Right cardiac atrium (tissue), 5 donors: ENCODE measurements at regions not wholly inside any gene's neighbourhood (a gene's known extent, or its start where the extent isn't known, plus 50 kb on each side); places are given as distances from the start of the nearest gene placed in this dataset.

Source experiments
- ATAC-seq, 2 donors: fragments of 200-7000 bp; cut with Tn5 transposase; one replicate each; pipeline versions ENCODE4 v1.8.0 to v1.9.1; 2020; ENCODE audit warnings: moderate library complexity in 2 of 2, mild to moderate bottlenecking in 1 of 2
- DNase-seq, 3 donors: peaks; one replicate each; pipeline ENCODE4 v3.0.0-alpha.2; 2020
- H3K27ac ChIP-seq: one replicate; pipeline ENCODE4 v1.5.1; 2013; ENCODE audit warnings: mild to moderate bottlenecking, low read length, control low read depth, moderate library complexity
- H3K27me3 ChIP-seq: one replicate; pipeline ENCODE4 v1.6.1; 2013; ENCODE audit not compliant: control insufficient read depth, insufficient read depth
- H3K4me1 ChIP-seq: one replicate; pipeline ENCODE4 v1.6.1; 2013; ENCODE audit warnings: low read length; ENCODE audit not compliant: control insufficient read depth, insufficient read depth
- H3K4me3 ChIP-seq: one replicate; pipeline ENCODE4 v1.5.1; 2013; ENCODE audit warnings: low read length, control low read depth
- H3K9me3 ChIP-seq: one replicate; pipeline ENCODE4 v1.6.1; 2013; ENCODE audit warnings: low read length; ENCODE audit not compliant: control insufficient read depth
- WGBS: extraction: QIAGEN DNeasy Blood & Tissue Kit; methylation state at CpG from one replicate; pipeline ENCODE4 v1.1.7; 2013; 5-methylcytosine and 5-hydroxymethylcytosine counted together
- intact Hi-C, 4 donors: fragments of 100-400 bp; cut with DNase I; formaldehyde crosslinking; loops; one replicate each; pipeline versions ENCODE4 v1.11.0 to v1.14.0; 2022 to 2023
- donor health status: healthy with polysubstance abuse.
- donor health status: DM: no; HTN: yes; CAD: no.
- donor health status: DM: no; HTN: no; CAD: no.
- donor health status: DM: no; HTN: yes; CAD: no; lungs with severe emphysema.
- donor health status: DM: yes; HTN: yes; CAD: no.

- 75% methylated on average over 1 of the region's 1 CpG for WGBS
- no peak for DNase-seq
- ATAC-seq, result no peak
- Histone ChIP-seq H3K27ac (no peak overlapping the region), H3K4me1 (no peaks in the 10 kb centered on the region), H3K9me3 (no peaks in the 10 kb centered on the region), H3K4me3 (no peak overlapping the region), H3K27me3 (no peaks in the 10 kb centered on the region)
- intact Hi-C loops, result no loop called here
Observed at GRCh38 chr5:89582768-89583339, 699.9 kb upstream of the MEF2C start.

DNA sequence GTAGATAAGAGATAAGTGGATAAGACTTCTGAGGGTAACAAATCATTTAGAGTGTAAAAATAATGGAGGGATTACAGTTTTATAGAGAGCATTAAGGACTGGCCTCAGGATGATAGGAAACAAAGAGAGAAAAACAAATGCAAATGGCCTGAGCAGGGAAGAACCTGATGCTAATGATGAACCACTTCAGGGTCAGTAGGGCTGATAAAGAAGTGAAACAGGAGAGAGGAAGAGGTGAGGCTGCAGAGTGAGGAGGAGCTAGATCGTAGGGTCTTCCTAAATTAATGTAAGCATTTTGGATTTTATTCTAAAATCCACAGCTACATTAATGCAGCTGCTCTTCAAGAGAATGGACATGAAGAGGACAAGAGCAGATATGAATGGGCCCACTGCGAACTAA is 698.0 kb upstream of the MEF2C start:
- Histone ChIP-seq H3K27ac (no peak overlapping the region), H3K4me3 (no peak overlapping the region), H3K9me3 (no peaks in the 10 kb centered on the region), H3K27me3 (no peaks in the 10 kb centered on the region), H3K4me1 (no peaks in the 10 kb centered on the region)
- intact Hi-C loops, result no loop called here
- DNase-seq (no peak), ATAC-seq (no peak)
- WGBS, result 93% methylated on average over 2 of the region's 2 CpGs

- intact Hi-C loops, result no loop called here
- Histone ChIP-seq H3K9me3 (no peaks in the 10 kb centered on the region), H3K4me1 (no peaks in the 10 kb centered on the region), H3K27me3 (no peaks in the 10 kb centered on the region), H3K27ac (no peak overlapping the region), H3K4me3 (no peak overlapping the region)
- DNase-seq, result no peak
- no peak for ATAC-seq
Observed at GRCh38 chr5:89575319-89575718, 692.3 kb upstream of the MEF2C start.

GRCh38 chr5:89573345-89573744 is 690.4 kb upstream of the MEF2C start:
- ATAC-seq (no peak), DNase-seq (no peak)
- no peaks in the 10 kb centered on the region for H3K9me3 ChIP-seq
- no peaks in the 10 kb centered on the region for H3K4me1 ChIP-seq
- H3K27ac ChIP-seq, result no peak overlapping the region
- intact Hi-C loops, result no loop called here
- WGBS, result 84% methylated on average over 4 of the region's 4 CpGs
- H3K4me3 ChIP-seq, result no peak overlapping the region
- H3K27me3 ChIP-seq, result no peaks in the 10 kb centered on the region

- no peaks in the 10 kb centered on the region for H3K4me1 ChIP-seq
- DNase-seq (no peak), ATAC-seq (no peak)
- intact Hi-C loops, result no loop called here
- H3K4me3 ChIP-seq, result no peak overlapping the region
- WGBS, result 24% methylated on average over 2 of the region's 2 CpGs
- no peaks in the 10 kb centered on the region for H3K9me3 ChIP-seq
- no peaks in the 10 kb centered on the region for H3K27me3 ChIP-seq
- no peak overlapping the region for H3K27ac ChIP-seq
Observed at GRCh38 chr5:89572696-89573095, 689.7 kb upstream of the MEF2C start.

DNA sequence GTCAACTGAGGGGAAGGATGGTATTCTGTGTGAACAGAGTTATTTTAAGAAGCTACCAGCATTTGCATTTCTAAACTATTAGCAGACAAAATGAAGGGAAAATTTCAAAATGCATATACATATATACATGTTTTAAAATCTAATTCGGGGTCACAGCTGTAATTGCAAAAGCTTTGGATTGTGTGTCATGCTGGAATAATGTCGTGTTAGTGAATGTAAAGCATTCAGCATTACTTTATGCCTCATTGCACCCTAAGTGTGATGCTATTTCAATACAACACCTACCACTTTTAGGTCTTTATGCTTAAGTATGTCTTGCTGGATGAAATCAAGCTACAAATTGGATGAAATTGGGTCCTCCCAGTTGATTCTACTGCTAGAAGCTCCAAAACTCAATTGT is 687.6 kb upstream of the MEF2C start:
- intact Hi-C loops, result no loop called here
- ATAC-seq, result no peak
- no peaks in the 10 kb centered on the region for H3K27me3 ChIP-seq
- no peaks in the 10 kb centered on the region for H3K4me1 ChIP-seq
- no peaks in the 10 kb centered on the region for H3K9me3 ChIP-seq
- H3K4me3 ChIP-seq, result no peak overlapping the region
- 88% methylated on average over 2 of the region's 2 CpGs for WGBS
- no peak overlapping the region for H3K27ac ChIP-seq
- DNase-seq, result no peak

GRCh38 chr5:89566340-89566739 is 683.4 kb upstream of the MEF2C start:
- no peaks in the 10 kb centered on the region for H3K9me3 ChIP-seq
- H3K27me3 ChIP-seq, result no peaks in the 10 kb centered on the region
- H3K4me1 ChIP-seq, result no peaks in the 10 kb centered on the region
- no peak overlapping the region for H3K27ac ChIP-seq
- DNase-seq (no peak), ATAC-seq (no peak)
- H3K4me3 ChIP-seq, result no peak overlapping the region
- WGBS, result 100% methylated on average over 1 of the region's 1 CpG
- intact Hi-C loops, result no loop called here

GRCh38 chr5:89560696-89561095 is 677.7 kb upstream of the MEF2C start:
- Histone ChIP-seq H3K27me3 (no peaks in the 10 kb centered on the region), H3K9me3 (no peaks in the 10 kb centered on the region), H3K4me3 (no peak overlapping the region), H3K4me1 (no peaks in the 10 kb centered on the region), H3K27ac (no peak overlapping the region)
- WGBS, result 76% methylated on average over 4 of the region's 4 CpGs
- intact Hi-C loops, result no loop called here
- ATAC-seq, result no peak
- no peak for DNase-seq

- WGBS, result 85% methylated on average over 5 of the region's 5 CpGs
- DNase-seq, result no peak
- H3K9me3 ChIP-seq, result no peaks in the 10 kb centered on the region
- intact Hi-C loops, result no loop called here
- ATAC-seq, result no peak
- no peaks in the 10 kb centered on the region for H3K4me1 ChIP-seq
- no peak overlapping the region for H3K27ac ChIP-seq
- H3K27me3 ChIP-seq, result no peaks in the 10 kb centered on the region
- H3K4me3 ChIP-seq, result no peak overlapping the region
Observed at GRCh38 chr5:89556215-89556913, 673.4 kb upstream of the MEF2C start.

- H3K27me3 ChIP-seq, result no peaks in the 10 kb centered on the region
- ATAC-seq, result no peak
- H3K9me3 ChIP-seq, result no peaks in the 10 kb centered on the region
- DNase-seq, result no peak
- 88% methylated on average over 1 of the region's 1 CpG for WGBS
- no peak overlapping the region for H3K4me3 ChIP-seq
- no peak overlapping the region for H3K27ac ChIP-seq
- intact Hi-C loops, result no loop called here
- H3K4me1 ChIP-seq, result no peaks in the 10 kb centered on the region
Observed at GRCh38 chr5:89546657-89547056, 663.7 kb upstream of the MEF2C start.

GRCh38 chr5:89545626-89546025 is 662.6 kb upstream of the MEF2C start:
- Histone ChIP-seq H3K9me3 (no peaks in the 10 kb centered on the region), H3K27ac (no peak overlapping the region), H3K27me3 (no peaks in the 10 kb centered on the region), H3K4me1 (no peaks in the 10 kb centered on the region), H3K4me3 (no peak overlapping the region)
- WGBS, result 94% methylated on average over 5 of the region's 5 CpGs
- DNase-seq (no peak), ATAC-seq (no peak)
- intact Hi-C loops, result no loop called here

DNA sequence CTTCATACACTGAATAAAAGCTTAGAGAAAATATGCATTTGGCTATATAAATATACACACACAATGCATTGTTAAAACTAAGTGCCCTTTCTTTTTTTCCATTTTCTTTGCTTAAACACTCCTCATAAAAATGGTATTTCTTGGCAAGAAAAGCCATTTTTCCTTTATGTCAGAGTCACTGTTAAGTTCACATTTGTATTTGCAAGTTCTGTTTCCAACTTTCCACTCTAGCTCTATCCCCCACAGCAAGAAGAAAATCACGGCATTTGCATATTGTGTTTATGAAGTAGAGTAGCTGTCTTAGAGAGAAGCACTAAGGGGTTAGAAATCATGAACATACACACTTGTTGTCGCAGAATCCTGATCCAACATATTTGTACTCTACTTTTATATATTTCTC is 662.1 kb upstream of the MEF2C start:
- no peak overlapping the region for H3K27ac ChIP-seq
- H3K9me3 ChIP-seq, result no peaks in the 10 kb centered on the region
- no peaks in the 10 kb centered on the region for H3K27me3 ChIP-seq
- H3K4me1 ChIP-seq, result no peaks in the 10 kb centered on the region
- no peak overlapping the region for H3K4me3 ChIP-seq
- DNase-seq (no peak), ATAC-seq (no peak)
- 75% methylated on average over 2 of the region's 2 CpGs for WGBS
- intact Hi-C loops, result no loop called here
